ENCODE measurements at regions not wholly inside any gene's neighbourhood (a gene's known extent, or its start where the extent isn't known, plus 50 kb on each side); places are given as distances from the start of the nearest gene placed in this dataset.

DNA sequence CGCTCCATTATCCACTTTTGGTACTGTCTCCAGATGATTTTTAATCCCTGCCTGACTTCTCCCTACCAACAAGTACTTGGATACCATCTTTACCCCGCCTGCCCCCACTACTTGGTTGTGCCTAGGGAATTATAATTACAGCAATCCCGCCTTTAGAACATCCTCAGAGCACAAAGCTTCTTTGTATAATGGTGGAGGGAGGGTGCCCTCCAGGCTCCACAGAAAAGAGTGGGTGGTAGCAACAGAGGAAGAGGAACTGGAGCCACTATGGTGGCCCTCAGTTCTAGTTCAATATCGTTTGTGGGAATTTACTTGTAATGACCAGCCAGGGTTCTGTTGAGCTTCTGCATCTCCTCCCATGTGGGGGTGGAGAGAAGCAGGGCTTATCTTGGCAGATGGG is 79.0 kb upstream of the RNF38 start:
- Histone ChIP-seq H2BK15ac (ENCODE audit: low read length) (no peak overlapping the region), H3K27ac (replicated peaks; ENCODE audit: low read length) (no peak overlapping the region), H2BK120ac (ENCODE audit: low read depth, low read length) (no peak overlapping the region), H3K4me1 (ENCODE audit: control insufficient read depth in 2 of 2, insufficient read depth in 1 of 2, low read depth in 1 of 2, low read length in 2 of 2) (peaks cover 3 to 6% of the 10 kb centered on the region in 2 donors), H3K4me3 (ENCODE audit: low read length in 2 of 2) (no peak overlapping the region), H3K23ac (ENCODE audit: low read depth, low read length, poor library complexity) (no peak overlapping the region), H4K91ac (ENCODE audit: low read depth, low read length, poor library complexity) (no peak overlapping the region), H2BK12ac (ENCODE audit: low read length) (no peak overlapping the region), H4K8ac (ENCODE audit: low read depth, low read length) (no peak overlapping the region), H3K4ac (ENCODE audit: low read length) (no peak overlapping the region), H2AK5ac (ENCODE audit: low read depth, low read length) (no peak overlapping the region), H3K4me2 (ENCODE audit: insufficient read depth, low read length, poor library complexity, severe bottlenecking) (no peak overlapping the region), H3K27me3 (ENCODE audit: control insufficient read depth in 3 of 3, insufficient read depth in 3 of 3, low read depth in 1 of 3, low read length in 3 of 3) (no peaks in the 10 kb centered on the region), H2AFZ (ENCODE audit: low read length) (no peak overlapping the region), H3K14ac (ENCODE audit: low read length) (no peak overlapping the region), H3K79me1 (ENCODE audit: low read depth, low read length) (peaks cover 4% of the 10 kb centered on the region), H2BK5ac (ENCODE audit: low read length) (no peak overlapping the region), H3K9ac (ENCODE audit: low read depth, low read length, poor library complexity) (no peak overlapping the region), H3K36me3 (replicated peaks in 1 of 2; ENCODE audit: control insufficient read depth in 2 of 2, insufficient read depth in 2 of 2, low read length in 2 of 2) (peaks cover 3 to 8% of the 10 kb centered on the region in 2 donors), H3K9me3 (replicated peaks in 1 of 2; ENCODE audit: control insufficient read depth in 2 of 2, insufficient read depth in 1 of 2, low read depth in 1 of 2, low read length in 2 of 2) (no peaks in the 10 kb centered on the region), H3K18ac (ENCODE audit: low read length) (no peak overlapping the region)
- no peak for DNase-seq (ENCODE audit: low spot score)
- WGBS, 2 donors (ENCODE audit: extremely low coverage in 2 of 2, insufficient read length in 2 of 2, insufficient replicate concordance in 1 of 2): no CpG with 5 or more reads among the region's 4 CpGs

DNA sequence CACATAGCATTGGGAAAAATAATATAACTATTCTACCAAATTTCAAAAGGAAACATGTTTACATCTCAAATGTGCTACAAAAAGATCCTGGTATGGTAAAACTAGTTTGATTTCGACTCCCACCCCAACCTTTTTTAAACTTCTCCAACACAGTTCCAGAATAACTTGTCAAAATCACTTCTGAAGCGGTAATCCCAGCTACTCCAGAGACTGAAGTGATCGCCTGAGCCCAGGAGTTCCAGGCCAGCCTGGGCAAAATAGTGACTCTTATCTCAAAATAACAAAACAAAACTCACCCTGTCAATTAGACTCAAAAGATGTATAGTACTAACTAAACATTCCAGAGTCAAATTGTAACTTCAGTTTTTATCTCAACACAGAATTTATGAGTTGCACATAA is 71.3 kb upstream of the RNF38 start:
- no CpG with 5 or more reads among the region's 3 CpGs for WGBS, 2 donors (ENCODE audit: extremely low coverage in 2 of 2, insufficient read length in 2 of 2, insufficient replicate concordance in 1 of 2)
- Histone ChIP-seq H4K91ac (ENCODE audit: low read depth, low read length, poor library complexity) (no peak overlapping the region), H4K8ac (ENCODE audit: low read depth, low read length) (no peak overlapping the region)

DNA sequence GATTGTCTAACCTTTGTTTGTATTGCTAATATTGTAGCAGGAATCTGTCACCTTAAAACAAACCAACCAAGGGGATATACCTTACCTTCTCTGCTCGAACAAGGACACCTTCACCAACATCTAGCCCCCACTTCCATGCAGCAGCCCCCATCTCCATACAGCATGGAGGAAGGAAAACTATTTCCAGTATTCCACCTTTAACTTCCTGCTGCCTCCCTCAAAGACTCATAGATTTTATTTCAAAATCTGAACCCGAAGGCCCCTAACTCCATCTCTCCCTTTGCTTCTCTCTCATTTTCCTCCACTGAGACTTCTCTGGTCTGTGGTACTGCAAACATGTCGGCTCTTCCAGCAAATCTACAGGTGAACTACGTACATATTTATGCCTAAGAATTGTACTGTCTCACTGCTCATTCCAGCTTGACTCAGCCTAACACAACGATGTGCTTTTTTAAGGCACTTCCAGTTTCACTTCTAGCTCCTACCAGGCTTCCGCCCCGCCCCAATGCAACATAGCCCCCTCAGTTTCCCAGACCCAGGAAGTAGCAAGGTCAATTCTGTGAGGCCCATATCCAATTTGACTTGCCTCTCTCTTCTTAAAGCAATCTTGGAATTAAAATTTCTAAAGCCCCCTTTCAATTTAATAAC is 70.7 kb upstream of the RNF38 start:
- no peak overlapping the region for H3K18ac ChIP-seq (ENCODE audit: low read length)
- no CpG with 5 or more reads among the region's 7 CpGs for WGBS, 2 donors (ENCODE audit: extremely low coverage in 2 of 2, insufficient read length in 2 of 2, insufficient replicate concordance in 1 of 2)
- H3K79me1 ChIP-seq (ENCODE audit: low read depth, low read length): peaks cover 3% of the 10 kb centered on the region
- no peak for DNase-seq (ENCODE audit: low spot score)
- H3K23ac ChIP-seq (ENCODE audit: low read depth, low read length, poor library complexity): no peak overlapping the region
- H3K9me3 ChIP-seq (replicated peaks in 1 of 2; ENCODE audit: control insufficient read depth in 2 of 2, insufficient read depth in 1 of 2, low read depth in 1 of 2, low read length in 2 of 2): no peaks in the 10 kb centered on the region
- H3K4me1 ChIP-seq (ENCODE audit: control insufficient read depth in 2 of 2, insufficient read depth in 1 of 2, low read depth in 1 of 2, low read length in 2 of 2): no peaks in the 10 kb centered on the region
- H4K91ac ChIP-seq (ENCODE audit: low read depth, low read length, poor library complexity): no peak overlapping the region
- H3K9ac ChIP-seq (ENCODE audit: low read depth, low read length, poor library complexity): no peak overlapping the region
- H3K27me3 ChIP-seq (ENCODE audit: control insufficient read depth in 3 of 3, insufficient read depth in 3 of 3, low read depth in 1 of 3, low read length in 3 of 3): no peaks in the 10 kb centered on the region
- H2BK120ac ChIP-seq (ENCODE audit: low read depth, low read length): no peak overlapping the region
- no peak overlapping the region for H2AFZ ChIP-seq (ENCODE audit: low read length)
- no peak overlapping the region for H3K27ac ChIP-seq (replicated peaks; ENCODE audit: low read length)
- no peak overlapping the region for H3K4ac ChIP-seq (ENCODE audit: low read length)
- H2AK5ac ChIP-seq (ENCODE audit: low read depth, low read length): no peak overlapping the region
- no peak overlapping the region for H3K4me2 ChIP-seq (ENCODE audit: insufficient read depth, low read length, poor library complexity, severe bottlenecking)
- H4K8ac ChIP-seq (ENCODE audit: low read depth, low read length): no peak overlapping the region
- no peak overlapping the region for H2BK15ac ChIP-seq (ENCODE audit: low read length)
- H3K36me3 ChIP-seq (replicated peaks in 1 of 2; ENCODE audit: control insufficient read depth in 2 of 2, insufficient read depth in 2 of 2, low read length in 2 of 2): peaks cover 0 to 3% of the 10 kb centered on the region in 2 donors
- no peak overlapping the region for H3K4me3 ChIP-seq (ENCODE audit: low read length in 2 of 2)
- no peak overlapping the region for H3K14ac ChIP-seq (ENCODE audit: low read length)
- H2BK5ac ChIP-seq (ENCODE audit: low read length): no peak overlapping the region
- H2BK12ac ChIP-seq (ENCODE audit: low read length): no peak overlapping the region

More for the DNA sequence above, 71.3 kb upstream of the RNF38 start:
- H3K36me3 ChIP-seq (replicated peaks in 1 of 2; ENCODE audit: control insufficient read depth in 2 of 2, insufficient read depth in 2 of 2, low read length in 2 of 2): peaks cover 0 to 3% of the 10 kb centered on the region in 2 donors
- H3K4me3 ChIP-seq (ENCODE audit: low read length in 2 of 2): no peak overlapping the region
- H2BK12ac ChIP-seq (ENCODE audit: low read length): no peak overlapping the region
- peaks cover 3% of the 10 kb centered on the region for H3K79me1 ChIP-seq (ENCODE audit: low read depth, low read length)
- no peak overlapping the region for H2AK5ac ChIP-seq (ENCODE audit: low read depth, low read length)
- no peaks in the 10 kb centered on the region for H3K27me3 ChIP-seq (ENCODE audit: control insufficient read depth in 3 of 3, insufficient read depth in 3 of 3, low read depth in 1 of 3, low read length in 3 of 3)
- H3K4me1 ChIP-seq (ENCODE audit: control insufficient read depth in 2 of 2, insufficient read depth in 1 of 2, low read depth in 1 of 2, low read length in 2 of 2): no peaks in the 10 kb centered on the region
- no peak overlapping the region for H2BK15ac ChIP-seq (ENCODE audit: low read length)
- H3K9me3 ChIP-seq (replicated peaks in 1 of 2; ENCODE audit: control insufficient read depth in 2 of 2, insufficient read depth in 1 of 2, low read depth in 1 of 2, low read length in 2 of 2): no peaks in the 10 kb centered on the region
- H2AFZ ChIP-seq (ENCODE audit: low read length): no peak overlapping the region
- H3K4me2 ChIP-seq (ENCODE audit: insufficient read depth, low read length, poor library complexity, severe bottlenecking): no peak overlapping the region
- no peak overlapping the region for H2BK120ac ChIP-seq (ENCODE audit: low read depth, low read length)
- H3K4ac ChIP-seq (ENCODE audit: low read length): no peak overlapping the region
- no peak for DNase-seq (ENCODE audit: low spot score)
- no peak overlapping the region for H3K18ac ChIP-seq (ENCODE audit: low read length)
- no peak overlapping the region for H3K27ac ChIP-seq (replicated peaks; ENCODE audit: low read length)
- no peak overlapping the region for H3K23ac ChIP-seq (ENCODE audit: low read depth, low read length, poor library complexity)
- H3K9ac ChIP-seq (ENCODE audit: low read depth, low read length, poor library complexity): no peak overlapping the region
- no peak overlapping the region for H3K14ac ChIP-seq (ENCODE audit: low read length)
- no peak overlapping the region for H2BK5ac ChIP-seq (ENCODE audit: low read length)

DNA sequence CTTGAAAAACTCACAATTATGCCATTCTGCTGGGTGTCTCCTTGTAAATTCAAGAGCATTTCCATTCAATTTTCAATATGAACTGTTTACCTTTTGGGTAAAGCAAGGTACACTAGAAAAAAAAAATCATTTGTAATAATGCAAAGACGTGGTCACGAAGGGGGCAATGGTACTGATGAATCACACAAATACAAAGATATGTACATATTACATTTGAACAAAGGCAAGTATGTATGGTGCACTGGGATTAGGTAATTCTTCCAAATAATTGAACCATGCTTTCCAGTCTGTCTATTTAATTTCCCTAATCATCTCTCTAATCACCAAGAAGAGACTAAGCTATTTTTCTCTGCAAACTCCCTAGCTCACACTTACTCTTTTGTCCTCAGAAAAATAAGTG is 63.4 kb upstream of the RNF38 start:
- no peak overlapping the region for H2AK5ac ChIP-seq (ENCODE audit: low read depth, low read length)
- peaks cover 4% of the 10 kb centered on the region for H3K79me1 ChIP-seq (ENCODE audit: low read depth, low read length)
- no peak overlapping the region for H2BK120ac ChIP-seq (ENCODE audit: low read depth, low read length)
- H3K4me2 ChIP-seq (ENCODE audit: insufficient read depth, low read length, poor library complexity, severe bottlenecking): no peak overlapping the region
- no peak overlapping the region for H2AFZ ChIP-seq (ENCODE audit: low read length)
- H3K36me3 ChIP-seq (replicated peaks in 1 of 2; ENCODE audit: control insufficient read depth in 2 of 2, insufficient read depth in 2 of 2, low read length in 2 of 2): peaks cover 0 to 12% of the 10 kb centered on the region in 2 donors
- peaks cover 2 to 9% of the 10 kb centered on the region in 2 donors for H3K4me1 ChIP-seq (ENCODE audit: control insufficient read depth in 2 of 2, insufficient read depth in 1 of 2, low read depth in 1 of 2, low read length in 2 of 2)
- H3K27ac ChIP-seq (replicated peaks; ENCODE audit: low read length): no peak overlapping the region
- H2BK12ac ChIP-seq (ENCODE audit: low read length): no peak overlapping the region
- no peak overlapping the region for H4K91ac ChIP-seq (ENCODE audit: low read depth, low read length, poor library complexity)
- no peak overlapping the region for H3K23ac ChIP-seq (ENCODE audit: low read depth, low read length, poor library complexity)
- H3K14ac ChIP-seq (ENCODE audit: low read length): no peak overlapping the region
- H3K4ac ChIP-seq (ENCODE audit: low read length): no peak overlapping the region
- DNase-seq (ENCODE audit: low spot score): no peak
- no peaks in the 10 kb centered on the region for H3K9me3 ChIP-seq (replicated peaks in 1 of 2; ENCODE audit: control insufficient read depth in 2 of 2, insufficient read depth in 1 of 2, low read depth in 1 of 2, low read length in 2 of 2)
- H2BK5ac ChIP-seq (ENCODE audit: low read length): no peak overlapping the region
- no peak overlapping the region for H3K9ac ChIP-seq (ENCODE audit: low read depth, low read length, poor library complexity)
- no peak overlapping the region for H3K18ac ChIP-seq (ENCODE audit: low read length)
- H3K27me3 ChIP-seq (ENCODE audit: control insufficient read depth in 3 of 3, insufficient read depth in 3 of 3, low read depth in 1 of 3, low read length in 3 of 3): no peaks in the 10 kb centered on the region
- no CpG with 5 or more reads among the region's 2 CpGs for WGBS, 2 donors (ENCODE audit: extremely low coverage in 2 of 2, insufficient read length in 2 of 2, insufficient replicate concordance in 1 of 2)
- H3K4me3 ChIP-seq (ENCODE audit: low read length in 2 of 2): no peak overlapping the region
- H4K8ac ChIP-seq (ENCODE audit: low read depth, low read length): no peak overlapping the region
- no peak overlapping the region for H2BK15ac ChIP-seq (ENCODE audit: low read length)
